ENCODE measurements at regions not wholly inside any gene's neighbourhood (a gene's known extent, or its start where the extent isn't known, plus 50 kb on each side); places are given as distances from the start of the nearest gene placed in this dataset.

DNA sequence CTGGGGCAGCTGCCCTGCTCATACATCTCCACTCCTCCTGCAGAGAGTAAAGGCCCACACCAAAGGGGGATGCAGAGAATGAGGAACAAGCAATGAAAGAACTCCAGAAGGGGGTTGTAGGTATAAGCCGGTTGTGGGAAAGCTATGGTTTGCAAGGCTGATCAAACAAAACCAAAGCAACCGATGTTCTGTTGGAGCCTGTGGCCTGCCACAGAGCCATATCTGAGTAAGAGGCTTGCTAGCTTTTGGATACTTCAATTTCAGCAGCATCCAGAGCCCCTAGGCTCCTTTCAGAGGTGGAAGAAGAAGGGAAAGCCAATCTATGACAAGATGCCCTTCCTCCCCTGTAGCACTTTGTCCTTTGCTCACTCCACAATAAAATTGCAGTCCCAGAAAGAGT lies 163.2 kb downstream of the RRAGC start:
- no peaks in the 10 kb centered on the region for H3K27me3 ChIP-seq
- no peak overlapping the region for H3K27ac ChIP-seq
- no peak for DNase-seq (ENCODE audit: low read depth in 1 of 2, low spot score in 1 of 2)
- H3K4me3 ChIP-seq, result no peak overlapping the region
- H3K9me3 ChIP-seq (ENCODE audit: low read depth), result no peaks in the 10 kb centered on the region
- no peaks in the 10 kb centered on the region for H3K36me3 ChIP-seq
- TF ChIP-seq CTCF (IDR thresholded peaks at IDR 0.05; ENCODE audit: low read depth, low read length), result no peak
- H3K4me1 ChIP-seq (ENCODE audit: low read depth), result no peaks in the 10 kb centered on the region

DNA sequence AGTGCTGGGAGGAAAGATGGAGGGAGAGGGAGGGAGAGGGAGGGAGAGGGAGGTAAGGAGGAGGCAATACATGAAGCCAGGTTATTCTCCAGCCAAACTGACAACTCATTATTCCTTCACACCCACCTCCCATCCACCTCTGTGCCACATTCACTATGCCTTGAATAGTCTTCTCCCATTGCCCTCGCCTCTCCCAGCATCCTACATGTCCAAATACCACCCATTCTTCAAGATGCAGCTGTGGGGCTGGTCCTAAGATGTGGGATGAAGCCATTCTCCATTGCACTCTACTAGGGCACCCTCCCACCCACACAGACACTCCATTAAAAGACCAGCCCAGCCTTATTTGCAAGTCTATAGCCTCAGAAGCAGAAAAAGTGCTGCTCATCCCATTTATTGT lies 165.8 kb downstream of the RRAGC start:
- Histone ChIP-seq H3K36me3 (no peaks in the 10 kb centered on the region), H3K4me3 (no peak overlapping the region), H3K27me3 (no peaks in the 10 kb centered on the region), H3K9me3 (ENCODE audit: low read depth) (no peaks in the 10 kb centered on the region), H3K27ac (no peak overlapping the region), H3K4me1 (ENCODE audit: low read depth) (no peaks in the 10 kb centered on the region)
- DNase-seq (ENCODE audit: low read depth in 1 of 2, low spot score in 1 of 2), result no peak
- no peak for TF ChIP-seq CTCF (IDR thresholded peaks at IDR 0.05; ENCODE audit: low read depth, low read length)

GRCh38 chr1:38693031-38693430 lies 166.5 kb downstream of the RRAGC start:
- no peaks in the 10 kb centered on the region for H3K36me3 ChIP-seq
- H3K9me3 ChIP-seq (ENCODE audit: low read depth), result no peaks in the 10 kb centered on the region
- no peak for DNase-seq (ENCODE audit: low read depth in 1 of 2, low spot score in 1 of 2)
- H3K27me3 ChIP-seq, result no peaks in the 10 kb centered on the region
- H3K27ac ChIP-seq, result no peak overlapping the region
- H3K4me3 ChIP-seq, result no peak overlapping the region
- no peak for TF ChIP-seq CTCF (IDR thresholded peaks at IDR 0.05; ENCODE audit: low read depth, low read length)
- no peaks in the 10 kb centered on the region for H3K4me1 ChIP-seq (ENCODE audit: low read depth)

GRCh38 chr1:38690790-38691449 lies 168.7 kb downstream of the RRAGC start:
- no peaks in the 10 kb centered on the region for H3K9me3 ChIP-seq (ENCODE audit: low read depth)
- H3K27ac ChIP-seq, result no peak overlapping the region
- TF ChIP-seq CTCF (IDR thresholded peaks at IDR 0.05; ENCODE audit: low read depth, low read length), result no peak
- no peaks in the 10 kb centered on the region for H3K36me3 ChIP-seq
- H3K27me3 ChIP-seq, result peaks cover 5% of the 10 kb centered on the region
- H3K4me1 ChIP-seq (ENCODE audit: low read depth), result no peaks in the 10 kb centered on the region
- no peak for DNase-seq (ENCODE audit: low read depth in 1 of 2, low spot score in 1 of 2)
- no peak overlapping the region for H3K4me3 ChIP-seq

- no peaks in the 10 kb centered on the region for H3K9me3 ChIP-seq (ENCODE audit: low read depth)
- H3K36me3 ChIP-seq, result no peaks in the 10 kb centered on the region
- H3K4me3 ChIP-seq, result no peak overlapping the region
- H3K4me1 ChIP-seq (ENCODE audit: low read depth), result no peaks in the 10 kb centered on the region
- no peak for TF ChIP-seq CTCF (IDR thresholded peaks at IDR 0.05; ENCODE audit: low read depth, low read length)
- H3K27me3 ChIP-seq, result peaks cover 5% of the 10 kb centered on the region
- H3K27ac ChIP-seq, result no peak overlapping the region
- no peak for DNase-seq (ENCODE audit: low read depth in 1 of 2, low spot score in 1 of 2)
Observed at GRCh38 chr1:38686927-38687255, 172.7 kb downstream of the RRAGC start.

Measured in cardiac muscle cell (in vitro differentiated cells and primary cell).